ENCODE measurements at regions not wholly inside any gene's neighbourhood (a gene's known extent, or its start where the extent isn't known, plus 50 kb on each side); places are given as distances from the start of the nearest gene placed in this dataset.
A peak's percentile ranks its signal among the peaks of the same experiment; 100 is the strongest.

DNA sequence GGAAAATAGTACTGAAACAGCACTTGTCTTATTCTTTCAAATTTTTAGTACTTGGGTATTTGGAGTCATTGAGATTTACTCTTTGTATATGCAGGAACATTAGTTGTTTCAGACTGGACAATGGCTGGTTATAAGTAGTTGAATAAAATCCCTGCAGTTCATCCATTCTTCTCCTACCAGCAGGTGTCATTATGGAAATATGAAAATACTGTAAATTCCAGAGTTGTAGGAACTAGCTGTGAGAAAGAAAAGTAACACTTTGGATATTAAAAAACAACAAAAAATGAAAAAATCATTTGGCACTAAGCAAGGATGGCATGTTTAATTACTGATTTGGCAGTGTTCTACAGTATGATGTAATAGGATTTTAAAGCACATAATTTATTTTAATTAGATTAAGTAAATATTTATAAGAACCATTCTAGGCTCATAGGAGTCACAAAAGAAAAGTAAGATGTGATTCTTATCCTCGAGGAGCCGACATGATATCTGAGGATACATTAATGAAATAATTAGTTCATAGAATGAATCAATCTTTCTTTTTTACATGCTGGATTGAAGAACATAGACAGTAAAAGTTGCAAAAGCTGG lies 155.3 kb downstream of the KCNRG start:
- no peak overlapping the region for H3K4me3 ChIP-seq (ENCODE audit: insufficient read depth, low read depth, low read length)
- in situ Hi-C loops (cut with MboI; ENCODE audit: low sequenced_read_pairs): no loop called here
- no peak overlapping the region for H3K14ac ChIP-seq (replicated peaks; ENCODE audit: low read depth, low read length)
- H3K36me3 ChIP-seq (ENCODE audit: control insufficient read depth, insufficient read depth, low read length): no peaks in the 10 kb centered on the region
- H4K91ac ChIP-seq (ENCODE audit: insufficient read depth, low read depth, low read length): no peak overlapping the region
- no peak overlapping the region for H2AFZ ChIP-seq (replicated peaks; ENCODE audit: low read length, poor library complexity)
- ATAC-seq (ENCODE audit: low read depth): peak; percentile 40; the same call in 1 of the 2 replicates
- H3K79me1 ChIP-seq (ENCODE audit: low read depth in 1 of 2, low read length in 2 of 2): no peaks in the 10 kb centered on the region
- no peak overlapping the region for H2BK15ac ChIP-seq (ENCODE audit: low read depth, low read length)
- no peak overlapping the region for H3K27ac ChIP-seq (ENCODE audit: insufficient read depth, low read length)
- no peaks in the 10 kb centered on the region for H4K20me1 ChIP-seq (ENCODE audit: insufficient read depth, low read length)
- no peaks in the 10 kb centered on the region for H3K9me3 ChIP-seq (ENCODE audit: control insufficient read depth, insufficient read depth, low read length)
- dilution Hi-C loops (cut with HindIII; ENCODE audit: low sequenced_read_pairs, unreplicated experiment): no loop called here
- H3K9me1 ChIP-seq (ENCODE audit: insufficient read depth, low read length): no peaks in the 10 kb centered on the region
- CTCF ChIA-PET: interaction anchor here (0.7 kb wide), 1 partner anchor 9 kb away, joined by 3 read pairs; no protein-coding TSS in a partner anchor
- no peak overlapping the region for H4K8ac ChIP-seq (ENCODE audit: low read depth in 2 of 2, low read length in 2 of 2)
- no peak overlapping the region for H2AK5ac ChIP-seq (ENCODE audit: low read depth, low read length)
- no peak overlapping the region for H2BK120ac ChIP-seq (ENCODE audit: low read depth, low read length)
- H2BK5ac ChIP-seq (ENCODE audit: low read depth, low read length, poor library complexity, severe bottlenecking): no peak overlapping the region
- no peak overlapping the region for H3K56ac ChIP-seq (ENCODE audit: extremely low read depth, insufficient read depth, low read length)
- H3K4me1 ChIP-seq (ENCODE audit: control insufficient read depth, insufficient read depth, low read length): no peaks in the 10 kb centered on the region
- H3K4me2 ChIP-seq (ENCODE audit: low read depth, low read length): no peak overlapping the region
- H4K5ac ChIP-seq (ENCODE audit: low read depth, low read length): no peak overlapping the region
- POLR2A ChIA-PET (ENCODE audit: unreplicated experiment): no interaction called here
- no peak overlapping the region for H3K18ac ChIP-seq (ENCODE audit: low read depth, low read length)
- TF ChIP-seq RCOR1 (IDR thresholded peaks at IDR 0.05; ENCODE audit: insufficient replicate concordance, low read length) (no peak), POLR2A (IDR thresholded peaks at IDR 0.05; ENCODE audit: low read depth, low read length) (no peak), CEBPB (IDR thresholded peaks at IDR 0.05; ENCODE audit: low read depth, low read length) (no peak), MAZ (IDR thresholded peaks at IDR 0.05; ENCODE audit: borderline replicate concordance, low read depth, low read length) (no peak), RAD21 (IDR thresholded peaks at IDR 0.05; ENCODE audit: low read length) (peak; percentile 39), FOS (IDR thresholded peaks at IDR 0.05; ENCODE audit: low read depth, low read length) (no peak), SMC3 (IDR thresholded peaks at IDR 0.05; ENCODE audit: low read depth, low read length) (peak; percentile 32), MXI1 (IDR thresholded peaks at IDR 0.05; ENCODE audit: borderline replicate concordance, low read depth, low read length) (no peak), BHLHE40 (IDR thresholded peaks at IDR 0.05; ENCODE audit: low read depth, low read length) (no peak), RFX5 (IDR thresholded peaks at IDR 0.05; ENCODE audit: low read depth, low read length) (no peak), CHD1 (IDR thresholded peaks at IDR 0.05; ENCODE audit: low read depth, low read length) (no peak), MAFK (IDR thresholded peaks at IDR 0.05; ENCODE audit: low read depth, low read length) (no peak), NFE2L2 (IDR thresholded peaks at IDR 0.05; ENCODE audit: low read depth, low read length) (no peak)
- TF ChIP-seq, protein P1, sequence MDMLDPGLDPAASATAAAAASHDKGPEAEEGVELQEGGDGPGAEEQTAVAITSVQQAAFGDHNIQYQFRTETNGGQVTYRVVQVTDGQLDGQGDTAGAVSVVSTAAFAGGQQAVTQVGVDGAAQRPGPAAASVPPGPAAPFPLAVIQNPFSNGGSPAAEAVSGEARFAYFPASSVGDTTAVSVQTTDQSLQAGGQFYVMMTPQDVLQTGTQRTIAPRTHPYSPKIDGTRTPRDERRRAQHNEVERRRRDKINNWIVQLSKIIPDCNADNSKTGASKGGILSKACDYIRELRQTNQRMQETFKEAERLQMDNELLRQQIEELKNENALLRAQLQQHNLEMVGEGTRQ (IDR thresholded peaks at IDR 0.05; ENCODE audit: low read depth, low read length): no peak
- TF ChIP-seq, protein P2, sequence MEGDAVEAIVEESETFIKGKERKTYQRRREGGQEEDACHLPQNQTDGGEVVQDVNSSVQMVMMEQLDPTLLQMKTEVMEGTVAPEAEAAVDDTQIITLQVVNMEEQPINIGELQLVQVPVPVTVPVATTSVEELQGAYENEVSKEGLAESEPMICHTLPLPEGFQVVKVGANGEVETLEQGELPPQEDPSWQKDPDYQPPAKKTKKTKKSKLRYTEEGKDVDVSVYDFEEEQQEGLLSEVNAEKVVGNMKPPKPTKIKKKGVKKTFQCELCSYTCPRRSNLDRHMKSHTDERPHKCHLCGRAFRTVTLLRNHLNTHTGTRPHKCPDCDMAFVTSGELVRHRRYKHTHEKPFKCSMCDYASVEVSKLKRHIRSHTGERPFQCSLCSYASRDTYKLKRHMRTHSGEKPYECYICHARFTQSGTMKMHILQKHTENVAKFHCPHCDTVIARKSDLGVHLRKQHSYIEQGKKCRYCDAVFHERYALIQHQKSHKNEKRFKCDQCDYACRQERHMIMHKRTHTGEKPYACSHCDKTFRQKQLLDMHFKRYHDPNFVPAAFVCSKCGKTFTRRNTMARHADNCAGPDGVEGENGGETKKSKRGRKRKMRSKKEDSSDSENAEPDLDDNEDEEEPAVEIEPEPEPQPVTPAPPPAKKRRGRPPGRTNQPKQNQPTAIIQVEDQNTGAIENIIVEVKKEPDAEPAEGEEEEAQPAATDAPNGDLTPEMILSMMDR (conservative IDR thresholded peaks at IDR 0.05; ENCODE audit: low read depth, low read length): peak; percentile 40
- TF ChIP-seq, protein P3, sequence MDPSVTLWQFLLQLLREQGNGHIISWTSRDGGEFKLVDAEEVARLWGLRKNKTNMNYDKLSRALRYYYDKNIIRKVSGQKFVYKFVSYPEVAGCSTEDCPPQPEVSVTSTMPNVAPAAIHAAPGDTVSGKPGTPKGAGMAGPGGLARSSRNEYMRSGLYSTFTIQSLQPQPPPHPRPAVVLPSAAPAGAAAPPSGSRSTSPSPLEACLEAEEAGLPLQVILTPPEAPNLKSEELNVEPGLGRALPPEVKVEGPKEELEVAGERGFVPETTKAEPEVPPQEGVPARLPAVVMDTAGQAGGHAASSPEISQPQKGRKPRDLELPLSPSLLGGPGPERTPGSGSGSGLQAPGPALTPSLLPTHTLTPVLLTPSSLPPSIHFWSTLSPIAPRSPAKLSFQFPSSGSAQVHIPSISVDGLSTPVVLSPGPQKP (IDR thresholded peaks at IDR 0.05; ENCODE audit: borderline replicate concordance, low read depth, low read length): no peak
- no peak overlapping the region for H3K4ac ChIP-seq (ENCODE audit: low read depth, low read length)
- H2AK9ac ChIP-seq (replicated peaks; ENCODE audit: low read depth, low read length, poor library complexity): no peak overlapping the region
- no peak overlapping the region for H3K9ac ChIP-seq (ENCODE audit: low read depth, low read length)
- H3K27me3 ChIP-seq (ENCODE audit: control insufficient read depth, insufficient read depth, low read length): no peaks in the 10 kb centered on the region; the same call in 1 of the 2 replicates
- WGBS, 2 experiments (ENCODE audit: extremely low coverage in 2 of 2, insufficient read length in 1 of 2): no CpG with 5 or more reads among the region's 2 CpGs
- peak; percentile 21 for DNase-seq
- H2BK20ac ChIP-seq (ENCODE audit: low read depth, low read length): no peak overlapping the region
- no peak overlapping the region for H3K23ac ChIP-seq (ENCODE audit: low read depth, low read length)
- no TSS peak for BruUV-seq (replicated peaks)
- intact Hi-C loops (cut with micrococcal nuclease): no loop called here
